SW480 (cell line): ENCODE measurements at regions not wholly inside any gene's neighbourhood (a gene's known extent, or its start where the extent isn't known, plus 50 kb on each side); places are given as distances from the start of the nearest gene placed in this dataset.
"Not testable (repeated sequence)": the region's sequence is repeated elsewhere in the genome, so short reads cannot be mapped to it uniquely, and the experiment has no call there.

Experiments
- DNase-seq: peaks from one replicate; pipeline ENCODE4 v3.0.0-alpha.2; 2016; ENCODE audit warnings: low spot score

DNA sequence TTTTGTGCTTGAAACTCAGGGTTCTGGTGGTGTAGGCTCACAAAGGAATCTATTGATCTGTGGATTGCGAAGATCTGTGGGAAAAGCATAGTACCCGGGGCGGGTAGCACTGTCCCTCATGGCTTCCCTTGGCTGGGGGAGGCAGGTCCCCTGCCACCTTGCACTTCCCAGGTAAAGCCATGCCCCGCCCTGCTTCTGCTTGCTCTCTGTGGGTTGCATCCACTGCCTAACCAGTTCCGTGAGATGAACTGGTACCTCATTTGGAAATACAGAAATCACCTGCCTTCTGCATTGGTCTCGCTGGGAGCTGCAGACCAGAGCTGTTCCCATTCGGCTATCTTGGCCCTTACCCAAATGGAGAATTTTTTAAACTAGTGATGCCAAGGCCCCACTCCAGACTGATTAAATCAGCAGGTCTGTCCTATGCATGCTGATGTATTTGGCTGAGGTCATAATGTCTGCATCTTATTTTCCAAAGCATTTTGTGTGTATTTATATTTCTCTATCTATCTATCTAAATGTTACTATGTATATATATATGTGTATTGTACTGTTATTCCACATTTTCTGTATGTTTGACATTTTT, 65.5 kb upstream of the SLC7A14 start:
- DNase-seq: no peak

GRCh38 chr3:170650557-170650956, 64.7 kb upstream of the SLC7A14 start:
- DNase-seq: not testable (repeated sequence)

DNA sequence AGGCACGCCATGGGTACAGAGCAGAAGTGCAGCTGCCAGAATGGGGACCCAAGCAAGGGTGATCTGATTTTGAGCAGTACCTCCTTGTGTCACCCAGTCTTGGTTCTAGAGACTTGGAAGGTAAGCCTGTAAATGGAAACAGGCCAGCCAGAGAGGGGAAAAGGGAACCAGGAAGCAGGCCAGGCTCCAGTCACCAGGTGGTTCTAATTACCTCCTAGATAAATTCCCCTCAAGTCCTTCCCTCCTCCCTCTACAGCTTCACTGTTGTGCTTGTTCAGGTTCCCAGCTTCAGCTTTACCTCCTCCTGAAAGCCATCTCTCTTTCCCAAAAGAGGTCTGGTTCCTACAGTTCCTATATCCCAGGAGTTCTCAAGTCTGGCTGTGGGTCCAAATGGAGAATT, 58.8 kb upstream of the SLC7A14 start:
- no peak for DNase-seq

GRCh38 chr3:170643831-170644230, 58.0 kb upstream of the SLC7A14 start:
- no peak for DNase-seq

- no peak for DNase-seq
These were observed 57.2 kb upstream of the SLC7A14 start for GRCh38 chr3:170642882-170643601.

GRCh38 chr3:170641510-170642236, 55.8 kb upstream of the SLC7A14 start:
- DNase-seq: no peak

- no peak for DNase-seq
These were observed 54.9 kb upstream of the SLC7A14 start for GRCh38 chr3:170640737-170641171.

GRCh38 chr3:170638988-170639387, 53.1 kb upstream of the SLC7A14 start:
- no peak for DNase-seq

DNA sequence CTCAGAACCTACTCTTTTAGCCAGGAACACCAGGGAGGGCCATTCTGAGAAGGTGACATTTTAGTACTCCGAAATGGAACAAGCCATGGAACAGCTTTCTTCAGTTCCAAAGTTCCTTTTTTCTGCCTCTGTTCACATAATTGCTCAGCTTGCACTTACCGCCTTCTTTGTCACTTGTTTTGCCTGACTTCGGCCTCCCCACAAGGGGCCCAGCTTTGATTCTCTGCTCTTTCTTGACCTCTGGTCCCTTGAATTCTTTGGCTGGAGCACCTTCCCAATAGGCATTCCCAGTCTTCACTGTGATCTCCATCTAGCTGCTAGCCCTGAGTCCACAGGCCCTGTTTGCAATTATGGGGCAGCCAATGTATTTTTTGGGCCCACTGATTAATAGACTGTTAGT, 51.4 kb upstream of the SLC7A14 start:
- no peak for DNase-seq

- DNase-seq: no peak
These were observed 50.6 kb upstream of the SLC7A14 start for GRCh38 chr3:170636400-170636973.
